Glutamatergic neuron (in vitro differentiated cells): ENCODE measurements at regions not wholly inside any gene's neighbourhood (a gene's known extent, or its start where the extent isn't known, plus 50 kb on each side); places are given as distances from the start of the nearest gene placed in this dataset.

Experiments used
- DNase-seq: peaks from one replicate; pipeline ENCODE4 v3.0.0; 2022
- H3K27ac Mint-ChIP-seq: one replicate; pipeline ENCODE4 v1.8.0; 2020; ENCODE audit warnings: mild to moderate bottlenecking, mixed read lengths, inconsistent platforms; ENCODE audit not compliant: unreplicated experiment
- H3K27me3 Mint-ChIP-seq: one replicate; pipeline ENCODE4 v1.8.0; 2020; ENCODE audit warnings: mild to moderate bottlenecking, moderate library complexity, mixed read lengths, inconsistent platforms; ENCODE audit not compliant: unreplicated experiment
- H3K36me3 Mint-ChIP-seq: one replicate; pipeline ENCODE4 v1.8.0; 2020; ENCODE audit warnings: mild to moderate bottlenecking, mixed read lengths, inconsistent platforms; ENCODE audit not compliant: unreplicated experiment
- H3K4me1 Mint-ChIP-seq: one replicate; pipeline ENCODE4 v1.8.0; 2020; ENCODE audit warnings: mild to moderate bottlenecking, low read depth, mixed read lengths, inconsistent platforms; ENCODE audit not compliant: unreplicated experiment
- H3K4me3 Mint-ChIP-seq: one replicate; pipeline ENCODE4 v1.8.0; 2020; ENCODE audit warnings: mild to moderate bottlenecking, mixed read lengths, inconsistent platforms; ENCODE audit not compliant: unreplicated experiment
- H3K9me3 Mint-ChIP-seq: one replicate; pipeline ENCODE4 v1.8.0; 2020; ENCODE audit warnings: mild to moderate bottlenecking, moderate library complexity, mixed read lengths, inconsistent platforms; ENCODE audit not compliant: unreplicated experiment
- TF ChIP-seq, protein P1 (sequence below): fragments of 200-600 bp; sonication (generic); IDR thresholded peaks from one replicate; pipeline ENCODE4 v1.5.0; 2021; ENCODE audit not compliant: partially characterized antibody, unreplicated experiment

- H3K27ac Mint-ChIP-seq = no peak overlapping the region
- no peaks in the 10 kb centered on the region for H3K4me1 Mint-ChIP-seq
- peaks cover 18% of the 10 kb centered on the region for H3K36me3 Mint-ChIP-seq
- H3K9me3 Mint-ChIP-seq = peaks cover 40% of the 10 kb centered on the region
- H3K27me3 Mint-ChIP-seq = peaks cover 39% of the 10 kb centered on the region
- TF ChIP-seq, protein P1, sequence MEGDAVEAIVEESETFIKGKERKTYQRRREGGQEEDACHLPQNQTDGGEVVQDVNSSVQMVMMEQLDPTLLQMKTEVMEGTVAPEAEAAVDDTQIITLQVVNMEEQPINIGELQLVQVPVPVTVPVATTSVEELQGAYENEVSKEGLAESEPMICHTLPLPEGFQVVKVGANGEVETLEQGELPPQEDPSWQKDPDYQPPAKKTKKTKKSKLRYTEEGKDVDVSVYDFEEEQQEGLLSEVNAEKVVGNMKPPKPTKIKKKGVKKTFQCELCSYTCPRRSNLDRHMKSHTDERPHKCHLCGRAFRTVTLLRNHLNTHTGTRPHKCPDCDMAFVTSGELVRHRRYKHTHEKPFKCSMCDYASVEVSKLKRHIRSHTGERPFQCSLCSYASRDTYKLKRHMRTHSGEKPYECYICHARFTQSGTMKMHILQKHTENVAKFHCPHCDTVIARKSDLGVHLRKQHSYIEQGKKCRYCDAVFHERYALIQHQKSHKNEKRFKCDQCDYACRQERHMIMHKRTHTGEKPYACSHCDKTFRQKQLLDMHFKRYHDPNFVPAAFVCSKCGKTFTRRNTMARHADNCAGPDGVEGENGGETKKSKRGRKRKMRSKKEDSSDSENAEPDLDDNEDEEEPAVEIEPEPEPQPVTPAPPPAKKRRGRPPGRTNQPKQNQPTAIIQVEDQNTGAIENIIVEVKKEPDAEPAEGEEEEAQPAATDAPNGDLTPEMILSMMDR = no peak
- H3K4me3 Mint-ChIP-seq = no peak overlapping the region
- DNase-seq = no peak
Observed at GRCh38 chr19:5215431-5215830, 125.2 kb downstream of the PTPRS start.

DNA sequence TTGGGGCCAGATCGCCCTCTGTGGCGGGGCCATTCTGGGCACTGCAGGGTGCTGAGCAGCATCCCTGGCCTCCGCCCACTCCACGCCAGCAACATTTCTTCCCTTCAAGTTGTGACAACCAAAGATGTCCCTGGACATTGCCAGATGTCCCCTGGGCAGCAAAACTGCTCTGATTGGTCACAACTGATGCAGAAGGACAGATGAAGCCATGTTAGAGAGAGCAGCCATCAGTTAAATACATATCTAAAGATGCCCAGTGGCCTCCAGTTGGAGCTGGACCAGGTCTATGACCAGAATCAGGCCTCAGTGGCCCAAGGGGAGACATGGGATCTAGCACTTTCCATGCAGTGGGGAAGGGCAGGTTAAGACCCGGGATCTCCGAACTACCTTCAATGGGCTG, 125.7 kb downstream of the PTPRS start:
- Mint-ChIP-seq H3K27ac (no peak overlapping the region), H3K4me1 (no peaks in the 10 kb centered on the region), H3K27me3 (peaks cover 34% of the 10 kb centered on the region), H3K9me3 (peaks cover 35% of the 10 kb centered on the region), H3K4me3 (no peak overlapping the region), H3K36me3 (peaks cover 15% of the 10 kb centered on the region)
- DNase-seq = no peak
- TF ChIP-seq, protein P1 = no peak

DNA sequence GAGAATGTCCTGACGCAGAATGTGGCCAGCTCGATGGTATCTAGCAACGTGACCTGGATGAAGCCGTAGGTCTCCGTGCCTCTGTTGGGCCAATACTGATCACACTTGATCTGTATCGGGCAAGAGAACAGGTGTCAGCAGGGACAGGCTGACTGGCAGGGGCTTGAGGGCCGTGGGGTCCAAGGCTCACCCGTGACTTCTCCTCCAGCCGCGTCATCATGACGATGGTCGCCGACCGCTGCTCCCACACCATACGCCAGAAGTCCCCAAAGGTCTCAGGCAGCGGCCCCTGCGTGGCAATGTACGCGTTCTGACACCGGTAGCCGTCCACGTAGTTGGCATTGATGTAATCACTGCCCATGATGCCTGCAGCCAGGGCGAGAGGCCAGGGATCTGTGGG, 126.2 kb downstream of the PTPRS start:
- H3K27me3 Mint-ChIP-seq = peaks cover 31% of the 10 kb centered on the region
- H3K4me3 Mint-ChIP-seq = no peak overlapping the region
- peaks cover 33% of the 10 kb centered on the region for H3K9me3 Mint-ChIP-seq
- TF ChIP-seq, protein P1 = no peak
- no peaks in the 10 kb centered on the region for H3K4me1 Mint-ChIP-seq
- no peak overlapping the region for H3K27ac Mint-ChIP-seq
- H3K36me3 Mint-ChIP-seq = peaks cover 15% of the 10 kb centered on the region
- no peak for DNase-seq

DNA sequence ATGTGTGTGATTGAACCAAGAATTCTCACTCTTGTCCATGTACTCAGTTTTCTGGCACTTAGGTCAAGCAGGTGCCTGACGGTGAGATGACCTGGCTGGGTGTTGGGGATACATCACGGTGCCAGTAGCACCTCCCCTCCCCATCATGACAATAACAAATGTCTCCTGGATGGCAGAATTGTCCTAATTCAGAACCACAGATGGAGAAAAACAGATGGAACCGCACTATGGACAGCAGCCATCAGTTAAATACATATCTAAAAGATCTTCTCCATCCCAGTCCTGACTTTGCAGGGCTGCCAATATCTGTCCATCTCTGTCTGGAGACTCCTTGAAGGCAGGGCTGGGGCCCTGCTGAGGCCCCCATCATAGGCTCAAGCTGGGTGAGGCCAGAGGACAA, 126.9 kb downstream of the PTPRS start:
- Mint-ChIP-seq H3K4me1 (no peaks in the 10 kb centered on the region), H3K36me3 (peaks cover 15% of the 10 kb centered on the region), H3K9me3 (peaks cover 31% of the 10 kb centered on the region), H3K27ac (no peak overlapping the region), H3K4me3 (no peak overlapping the region), H3K27me3 (peaks cover 27% of the 10 kb centered on the region)
- no peak for DNase-seq
- TF ChIP-seq, protein P1 = no peak

- TF ChIP-seq, protein P1 = no peak
- H3K4me1 Mint-ChIP-seq = no peaks in the 10 kb centered on the region
- peaks cover 31% of the 10 kb centered on the region for H3K9me3 Mint-ChIP-seq
- peaks cover 24% of the 10 kb centered on the region for H3K27me3 Mint-ChIP-seq
- H3K36me3 Mint-ChIP-seq = peaks cover 15% of the 10 kb centered on the region
- no peak overlapping the region for H3K27ac Mint-ChIP-seq
- no peak overlapping the region for H3K4me3 Mint-ChIP-seq
- no peak for DNase-seq
Observed at GRCh38 chr19:5212101-5212500, 128.5 kb downstream of the PTPRS start.
